Heart left ventricle (tissue), 16 donors: ENCODE measurements at regions not wholly inside any gene's neighbourhood (a gene's known extent, or its start where the extent isn't known, plus 50 kb on each side); places are given as distances from the start of the nearest gene placed in this dataset.

Source experiments
- ATAC-seq, 4 donors: fragments of 200-7000 bp; cut with Tn5 transposase; one replicate each; pipeline ENCODE4 v1.9.1; 2020 to 2022; ENCODE audit warnings: moderate library complexity in 4 of 4, mild to moderate bottlenecking in 3 of 4, moderate number of reproducible peaks in 1 of 4
- DNase-seq, 5 donors: peaks; one replicate each; pipeline ENCODE4 v3.0.0-alpha.2; 2020
- H3K27ac ChIP-seq, 12 donors: fragments of 200-600 bp; sonication (generic) in 4 of 12; one replicate each; pipeline versions ENCODE4 v1.5.0 to v1.8.0; 2016 to 2022; ENCODE audit warnings: mild to moderate bottlenecking in 2 of 12
- H3K27me3 ChIP-seq, 9 donors: fragments of 200-600 bp; sonication (generic) in 2 of 9; one replicate each; pipeline versions ENCODE4 v1.5.1 to v1.8.0; 2016 to 2022; ENCODE audit warnings: mild to moderate bottlenecking in 3 of 9
- H3K36me3 ChIP-seq, 9 donors: fragments of 200-600 bp; sonication (generic) in 2 of 9; one replicate each; pipeline versions ENCODE4 v1.5.0 to v1.8.0; 2018 to 2022; ENCODE audit warnings: mild to moderate bottlenecking in 2 of 9
- H3K4me1 ChIP-seq, 12 donors: fragments of 200-600 bp; sonication (generic) in 4 of 12; one replicate each; pipeline versions ENCODE4 v1.5.0 to v1.8.0; 2016 to 2022; ENCODE audit warnings: mild to moderate bottlenecking in 3 of 12
- H3K4me3 ChIP-seq, 12 donors: fragments of 200-600 bp; sonication (generic) in 4 of 12; one replicate each; pipeline versions ENCODE4 v1.5.0 to v1.8.0; 2017 to 2022; ENCODE audit warnings: mild to moderate bottlenecking in 9 of 12, moderate library complexity in 4 of 12
- H3K9me3 ChIP-seq, 12 donors: fragments of 200-600 bp; sonication (generic) in 4 of 12; one replicate each; pipeline versions ENCODE4 v1.5.0 to v1.8.0; 2016 to 2022; ENCODE audit warnings: mild to moderate bottlenecking in 1 of 12
- CTCF ChIP-seq, 12 donors: fragments of 200-600 bp; sonication (generic) in 4 of 12; IDR thresholded peaks; one replicate each; pipeline versions ENCODE4 v1.5.0 to v1.8.0; 2018 to 2022; ENCODE audit warnings: antibody characterized with exemption in 12 of 12, mild to moderate bottlenecking in 5 of 12
- POLR2A ChIP-seq, 2 donors: fragments of 450-650 bp; IDR thresholded peaks; one replicate each; pipeline ENCODE4 v1.6.1; 2017; ENCODE audit warnings: antibody characterized with exemption in 2 of 2, mild to moderate bottlenecking in 2 of 2, moderate library complexity in 2 of 2
- WGBS, 4 donors: extraction: QIAGEN DNeasy Blood & Tissue Kit in 2 of 4; methylation state at CpG; one replicate each; pipeline versions ENCODE4 v1.1.5 to v1.1.7; 2013 to 2018; 5-methylcytosine and 5-hydroxymethylcytosine counted together
- intact Hi-C, 10 donors: fragments of 100-400 bp; cut with DNase I; formaldehyde crosslinking; loops; one replicate each; pipeline versions ENCODE4 v1.11.1 to v1.14.2; 2022
- donor health status: ischemic (EF 13 %, LVEDD 7.1; RV severe dilation, severe dysfunction).
- donor health status: healthy with polysubstance abuse.
- donor health status: DM: no; HTN: yes; CAD: no.
- donor health status: DM: no; HTN: no; CAD: no.
- donor health status: ischemic (EF 25% LVEDD 6.9; RV normal size, moderate dysfunction).
- donor health status: ischemic (EF 25% LVEDD 5.7; RV mildly dilated, moderate dysfunction).
- donor health status: healthy.
- donor health status: DM: yes; HTN: yes; CAD: no.
- donor health status: ischemic (EF 35%, LVEDD 5.7; RV mildly dilated, moderate dysfunction).
- donor health status: nonischemic (EF 11% LVEDD 7.7; RV severe dilation, severe dysfunction).
- donor health status: DM: yes; HTN: yes; CAD: no.
- donor health status: PGD.
- donor health status: ischemic (EF 29% LVEDD 5.4; RV normal size, mild dysfunction).
- donor health status: nonischemic (EF 23%, LVEDD 6.1; RV moderate dilation, normal function).

GRCh38 chr12:42857106-42857505, 267.6 kb upstream of the PRICKLE1 start:
- Histone ChIP-seq H3K4me3 (no peak overlapping the region), H3K4me1 (no peaks in the 10 kb centered on the region), H3K27me3 (no peaks in the 10 kb centered on the region), H3K27ac (no peak overlapping the region), H3K9me3 (no peaks in the 10 kb centered on the region), H3K36me3 (no peaks in the 10 kb centered on the region)
- ATAC-seq (no peak), DNase-seq (no peak)
- TF ChIP-seq CTCF (IDR thresholded peaks at IDR 0.05) = no peak
- no peak for TF ChIP-seq POLR2A (IDR thresholded peaks at IDR 0.05)
- intact Hi-C loops = no loop called here

GRCh38 chr12:42855362-42855950, 265.9 kb upstream of the PRICKLE1 start:
- Histone ChIP-seq H3K36me3 (no peaks in the 10 kb centered on the region), H3K27me3 (no peaks in the 10 kb centered on the region), H3K4me3 (no peak overlapping the region), H3K9me3 (no peaks in the 10 kb centered on the region), H3K4me1 (no peaks in the 10 kb centered on the region), H3K27ac (no peak overlapping the region)
- WGBS, 4 donors = 79 to 86% (median 84%) methylated on average over 2 of the region's 2 CpGs
- TF ChIP-seq CTCF (IDR thresholded peaks at IDR 0.05) (no peak), POLR2A (IDR thresholded peaks at IDR 0.05) (no peak)
- ATAC-seq (no peak), DNase-seq (no peak)
- intact Hi-C loops = no loop called here

GRCh38 chr12:42854826-42855225, 265.3 kb upstream of the PRICKLE1 start:
- Histone ChIP-seq H3K4me1 (no peaks in the 10 kb centered on the region), H3K36me3 (no peaks in the 10 kb centered on the region), H3K27ac (no peak overlapping the region), H3K9me3 (no peaks in the 10 kb centered on the region), H3K27me3 (no peaks in the 10 kb centered on the region), H3K4me3 (no peak overlapping the region)
- no peak for TF ChIP-seq CTCF (IDR thresholded peaks at IDR 0.05)
- TF ChIP-seq POLR2A (IDR thresholded peaks at IDR 0.05) = no peak
- intact Hi-C loops = no loop called here
- DNase-seq = no peak
- ATAC-seq = no peak

GRCh38 chr12:42854208-42854607, 264.7 kb upstream of the PRICKLE1 start:
- WGBS, 4 donors = 92 to 100% (median 95%) methylated on average over 2 of the region's 2 CpGs

More at GRCh38 chr12:42854208-42854607, 264.7 kb upstream of the PRICKLE1 start:
- ATAC-seq (no peak), DNase-seq (no peak)
- no peaks in the 10 kb centered on the region for H3K4me1 ChIP-seq
- no peaks in the 10 kb centered on the region for H3K27me3 ChIP-seq
- no peak overlapping the region for H3K27ac ChIP-seq
- no peak overlapping the region for H3K4me3 ChIP-seq
- H3K9me3 ChIP-seq = no peaks in the 10 kb centered on the region
- no peaks in the 10 kb centered on the region for H3K36me3 ChIP-seq
- intact Hi-C loops = no loop called here
- TF ChIP-seq CTCF (IDR thresholded peaks at IDR 0.05) (no peak), POLR2A (IDR thresholded peaks at IDR 0.05) (no peak)
